ENCODE measurements at regions not wholly inside any gene's neighbourhood (a gene's known extent, or its start where the extent isn't known, plus 50 kb on each side); places are given as distances from the start of the nearest gene placed in this dataset.

DNA sequence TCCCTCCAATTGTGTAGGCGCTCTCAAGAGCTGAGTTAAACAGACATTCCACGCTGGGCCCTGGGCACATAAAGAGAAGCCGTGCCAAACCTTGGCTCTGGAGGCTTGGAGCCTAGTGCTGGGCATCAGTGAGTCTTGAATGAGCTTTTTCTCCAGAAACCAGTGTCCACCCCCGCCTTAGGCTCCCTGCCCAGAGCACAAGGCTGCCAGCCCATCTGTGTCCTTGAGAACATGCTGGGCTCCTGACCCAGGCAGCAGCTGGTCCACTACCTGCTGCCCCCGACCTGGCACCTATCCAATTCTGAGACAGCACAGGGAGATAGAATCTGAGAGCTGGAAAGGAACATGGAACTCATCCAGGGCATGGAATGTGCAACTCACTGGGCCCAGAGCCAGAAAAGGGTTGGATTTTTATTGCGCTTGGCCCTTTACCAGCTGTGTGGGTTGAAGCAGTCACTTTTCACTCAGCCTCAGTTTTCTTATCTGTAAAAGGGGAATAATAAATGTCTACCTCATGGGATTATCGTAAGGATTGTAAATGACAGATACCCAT, 92.4 kb upstream of the CPLX2 start:
- no peak overlapping the region for H3K27ac Mint-ChIP-seq
- TF ChIP-seq, protein P1, sequence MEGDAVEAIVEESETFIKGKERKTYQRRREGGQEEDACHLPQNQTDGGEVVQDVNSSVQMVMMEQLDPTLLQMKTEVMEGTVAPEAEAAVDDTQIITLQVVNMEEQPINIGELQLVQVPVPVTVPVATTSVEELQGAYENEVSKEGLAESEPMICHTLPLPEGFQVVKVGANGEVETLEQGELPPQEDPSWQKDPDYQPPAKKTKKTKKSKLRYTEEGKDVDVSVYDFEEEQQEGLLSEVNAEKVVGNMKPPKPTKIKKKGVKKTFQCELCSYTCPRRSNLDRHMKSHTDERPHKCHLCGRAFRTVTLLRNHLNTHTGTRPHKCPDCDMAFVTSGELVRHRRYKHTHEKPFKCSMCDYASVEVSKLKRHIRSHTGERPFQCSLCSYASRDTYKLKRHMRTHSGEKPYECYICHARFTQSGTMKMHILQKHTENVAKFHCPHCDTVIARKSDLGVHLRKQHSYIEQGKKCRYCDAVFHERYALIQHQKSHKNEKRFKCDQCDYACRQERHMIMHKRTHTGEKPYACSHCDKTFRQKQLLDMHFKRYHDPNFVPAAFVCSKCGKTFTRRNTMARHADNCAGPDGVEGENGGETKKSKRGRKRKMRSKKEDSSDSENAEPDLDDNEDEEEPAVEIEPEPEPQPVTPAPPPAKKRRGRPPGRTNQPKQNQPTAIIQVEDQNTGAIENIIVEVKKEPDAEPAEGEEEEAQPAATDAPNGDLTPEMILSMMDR (IDR thresholded peaks at IDR 0.05) = no peak
- ATAC-seq (no peak), DNase-seq (no peak)
- H3K27me3 Mint-ChIP-seq = peaks cover 22% of the 10 kb centered on the region
- H3K4me1 Mint-ChIP-seq (ENCODE audit: low read depth) = no peaks in the 10 kb centered on the region
- ChIA-PET CTCF (no interaction called here), POLR2A (interaction anchor here (0.6 kb wide), 1 partner anchor 541 kb away, joined by 3 read pairs; no protein-coding TSS in a partner anchor)
- no peaks in the 10 kb centered on the region for H3K9me3 Mint-ChIP-seq
- H3K4me3 Mint-ChIP-seq = no peak overlapping the region
- H3K36me3 Mint-ChIP-seq (ENCODE audit: low read depth) = no peaks in the 10 kb centered on the region
- intact Hi-C loops (cut with micrococcal nuclease) = no loop called here

- CTCF ChIA-PET = no interaction called here
- no peaks in the 10 kb centered on the region for H3K36me3 Mint-ChIP-seq (ENCODE audit: low read depth)
- no peaks in the 10 kb centered on the region for H3K4me1 Mint-ChIP-seq (ENCODE audit: low read depth)
- TF ChIP-seq, protein P1 (IDR thresholded peaks at IDR 0.05) = no peak
- ATAC-seq (no peak), DNase-seq (no peak)
- no peak overlapping the region for H3K27ac Mint-ChIP-seq
- intact Hi-C loops (cut with micrococcal nuclease) = no loop called here
- peaks cover 18% of the 10 kb centered on the region for H3K27me3 Mint-ChIP-seq
- no peaks in the 10 kb centered on the region for H3K9me3 Mint-ChIP-seq
- H3K4me3 Mint-ChIP-seq = no peak overlapping the region
- POLR2A ChIA-PET = no interaction called here
Measured at GRCh38 chr5:175783739-175784138, 87.6 kb upstream of the CPLX2 start.

- POLR2A ChIA-PET = no interaction called here
- DNase-seq (no peak), ATAC-seq (no peak)
- Mint-ChIP-seq H3K4me1 (ENCODE audit: low read depth) (no peaks in the 10 kb centered on the region), H3K27ac (no peak overlapping the region), H3K27me3 (peaks cover 18% of the 10 kb centered on the region), H3K4me3 (no peak overlapping the region), H3K36me3 (ENCODE audit: low read depth) (no peaks in the 10 kb centered on the region), H3K9me3 (no peaks in the 10 kb centered on the region)
- TF ChIP-seq, protein P1 (IDR thresholded peaks at IDR 0.05) = no peak
- CTCF ChIA-PET = no interaction called here
- intact Hi-C loops (cut with micrococcal nuclease) = no loop called here
Measured at GRCh38 chr5:175784230-175784629, 87.1 kb upstream of the CPLX2 start.

DNA sequence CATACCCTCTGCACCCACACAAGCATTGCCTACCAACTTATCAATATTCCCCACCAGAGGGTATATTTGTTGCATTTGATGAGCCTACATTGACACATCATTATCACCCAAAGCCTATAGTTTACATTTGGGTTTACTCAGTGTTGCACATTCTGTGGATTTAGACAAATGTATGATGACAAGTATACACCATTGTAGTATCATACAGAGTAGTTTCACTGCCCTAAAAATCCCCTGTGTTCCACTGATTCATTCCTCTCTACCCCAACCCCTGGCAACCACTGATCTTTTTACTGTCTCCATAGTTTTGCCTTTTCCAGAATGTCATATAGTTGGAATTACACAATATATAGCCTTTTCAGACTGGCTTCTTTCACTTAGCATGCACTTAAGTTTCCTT, 85.7 kb upstream of the CPLX2 start:
- H3K27me3 Mint-ChIP-seq = peaks cover 22% of the 10 kb centered on the region
- H3K4me1 Mint-ChIP-seq (ENCODE audit: low read depth) = no peaks in the 10 kb centered on the region
- H3K27ac Mint-ChIP-seq = no peak overlapping the region
- no peaks in the 10 kb centered on the region for H3K36me3 Mint-ChIP-seq (ENCODE audit: low read depth)
- intact Hi-C loops (cut with micrococcal nuclease) = no loop called here
- ATAC-seq = no peak
- H3K9me3 Mint-ChIP-seq = no peaks in the 10 kb centered on the region
- ChIA-PET CTCF (no interaction called here), POLR2A (interaction anchor here (1.0 kb wide), 1 partner anchor 10 kb away, joined by 3 read pairs; no protein-coding TSS in a partner anchor)
- no peak overlapping the region for H3K4me3 Mint-ChIP-seq
- TF ChIP-seq, protein P1 (IDR thresholded peaks at IDR 0.05) = no peak
- no peak for DNase-seq

- intact Hi-C loops (cut with micrococcal nuclease) = no loop called here
- ATAC-seq (no peak), DNase-seq (no peak)
- TF ChIP-seq, protein P1 (IDR thresholded peaks at IDR 0.05) = no peak
- Mint-ChIP-seq H3K4me3 (no peak overlapping the region), H3K27me3 (peaks cover 26% of the 10 kb centered on the region), H3K4me1 (ENCODE audit: low read depth) (no peaks in the 10 kb centered on the region), H3K27ac (no peak overlapping the region), H3K36me3 (ENCODE audit: low read depth) (no peaks in the 10 kb centered on the region), H3K9me3 (no peaks in the 10 kb centered on the region)
- ChIA-PET CTCF (interaction anchor here (1.9 kb wide), 1 partner anchor 8 kb away, joined by 5 read pairs; no protein-coding TSS in a partner anchor), POLR2A (no interaction called here)
Measured at GRCh38 chr5:175788155-175788787, 83.1 kb upstream of the CPLX2 start.
